PC-3 (cell line): ENCODE measurements at regions not wholly inside any gene's neighbourhood (a gene's known extent, or its start where the extent isn't known, plus 50 kb on each side); places are given as distances from the start of the nearest gene placed in this dataset.

Source experiments
- ATAC-seq: fragments of 200-7000 bp; cut with Tn5 transposase; 2 replicates; pipeline ENCODE4 v1.9.1; 2020; ENCODE audit warnings: mild to moderate bottlenecking, moderate library complexity
- BruUV-seq: library from RNA; stranded (reverse); fragments of 400-500 nt; replicated peaks from 2 replicates; lab custom pipeline; 2021; lab: Mats Ljungman, UMichigan
- CTCF ChIA-PET: fragments of 300-600 bp; sonication (Branson Sonifier 250); formaldehyde crosslinking; loops from one replicate; lab custom pipeline; 2022; ENCODE audit warnings: antibody characterized with exemption; lab: Charles Lee
- POLR2A ChIA-PET: fragments of 300-600 bp; sonication (Branson Sonifier 250); formaldehyde crosslinking; loops from one replicate; lab custom pipeline; 2022; ENCODE audit warnings: antibody characterized with exemption; ENCODE audit not compliant: unreplicated experiment; lab: Charles Lee
- DNase-seq: peaks from one replicate; pipeline ENCODE4 v3.0.0-alpha.2; 2015
- H2AFZ ChIP-seq: fragments of 300-600 bp; sonication (generic); 2 replicates; pipeline ENCODE4 v1.6.0; 2016; ENCODE audit warnings: antibody characterized with exemption, low read length
- H3F3A ChIP-seq: fragments of 300-600 bp; sonication (generic); one replicate; pipeline ENCODE4 v1.6.0; 2017; ENCODE audit warnings: antibody characterized with exemption, low read length, control low read depth, mild to moderate bottlenecking; ENCODE audit not compliant: unreplicated experiment
- H3K27ac ChIP-seq: fragments of 300-600 bp; sonication (generic); 2 replicates; pipeline ENCODE4 v1.5.1; 2016; ENCODE audit warnings: mild to moderate bottlenecking, low read length
- H3K27me3 ChIP-seq: fragments of 300-600 bp; sonication (generic); 2 replicates; pipeline ENCODE4 v1.6.1; 2016; ENCODE audit warnings: low read length, mixed read lengths
- H3K36me3 ChIP-seq: fragments of 300-600 bp; sonication (generic); 2 replicates; pipeline ENCODE4 v1.6.1; 2016; ENCODE audit warnings: low read depth, mixed run types, low read length, mixed read lengths
- H3K4me1 ChIP-seq: fragments of 300-600 bp; sonication (generic); 2 replicates; pipeline ENCODE4 v1.5.1; 2016; ENCODE audit warnings: low read length; ENCODE audit not compliant: insufficient read depth
- H3K4me2 ChIP-seq: fragments of 300-600 bp; sonication (generic); 2 replicates; pipeline ENCODE4 v1.6.0; 2016; ENCODE audit warnings: low read length
- H3K4me3 ChIP-seq: fragments of 300-600 bp; sonication (generic); 2 replicates; pipeline ENCODE4 v1.5.1; 2016; ENCODE audit warnings: mild to moderate bottlenecking, low read length, mixed read lengths
- H3K79me2 ChIP-seq: fragments of 300-600 bp; sonication (generic); 2 replicates; pipeline ENCODE4 v1.6.1; 2017; ENCODE audit warnings: low read length, mixed read lengths
- H3K9ac ChIP-seq: fragments of 300-600 bp; sonication (generic); 2 replicates; pipeline ENCODE4 v1.6.0; 2016; ENCODE audit warnings: mild to moderate bottlenecking, low read length
- H3K9me2 ChIP-seq: fragments of 300-600 bp; sonication (generic); replicated peaks from 2 replicates; pipeline ENCODE4 v1.6.1; 2016; ENCODE audit warnings: mixed run types, low read length, mixed read lengths
- H3K9me3 ChIP-seq: fragments of 300-600 bp; sonication (generic); 2 replicates; pipeline ENCODE4 v1.6.1; 2016; ENCODE audit warnings: low read length, mixed read lengths
- H4K20me1 ChIP-seq: fragments of 300-600 bp; sonication (generic); 2 replicates; pipeline ENCODE4 v1.6.1; 2016; ENCODE audit warnings: low read length, mixed read lengths
- CTCF ChIP-seq: fragments of 300-600 bp; sonication (generic); conservative IDR thresholded peaks from 2 replicates; pipeline ENCODE4 v1.5.1; 2017; ENCODE audit warnings: antibody characterized with exemption, low read depth, mild to moderate bottlenecking, low read length
- EZH2 ChIP-seq: fragments of 300-600 bp; sonication (generic); IDR thresholded peaks from one replicate; pipeline ENCODE4 v1.6.1; 2017; ENCODE audit warnings: antibody characterized with exemption, mild to moderate bottlenecking, low read length; ENCODE audit not compliant: unreplicated experiment
- EZH2phosphoT487 ChIP-seq: fragments of 300-600 bp; sonication (generic); IDR thresholded peaks from 2 replicates; pipeline ENCODE4 v1.6.1; 2018; ENCODE audit warnings: mild to moderate bottlenecking, antibody characterized with exemption, low read length, borderline replicate concordance
- intact Hi-C: fragments of 100-400 bp; cut with micrococcal nuclease; formaldehyde crosslinking; loops from 2 replicates; pipeline ENCODE4 v1.9.0; 2023

DNA sequence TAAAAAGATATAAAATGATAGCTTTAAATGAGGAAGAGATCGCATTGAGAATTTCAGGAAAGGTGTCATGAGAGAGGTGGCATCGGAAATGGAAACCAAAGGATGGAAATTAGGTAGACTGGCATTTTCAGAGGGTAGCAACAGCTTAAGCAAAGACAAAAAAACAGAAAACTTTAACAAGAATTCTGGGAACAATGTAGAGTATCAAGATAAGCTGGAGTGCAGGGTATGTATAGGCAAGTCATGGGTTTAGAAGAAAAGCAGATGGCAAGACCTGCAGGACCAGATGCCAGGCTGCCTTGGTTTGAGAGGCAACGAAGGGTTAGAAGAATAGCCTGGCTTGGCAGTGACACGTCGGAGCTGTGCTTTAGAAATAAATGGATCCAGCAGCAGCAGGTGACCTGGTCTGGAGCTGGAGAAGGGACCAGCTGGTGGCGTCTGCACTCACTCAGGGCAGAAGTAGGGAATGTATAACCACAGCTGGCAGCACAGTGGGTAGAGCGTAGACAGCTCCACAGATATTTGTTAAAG, 149.4 kb upstream of the TIAM1 start:
- H3K4me1 ChIP-seq: no peaks in the 10 kb centered on the region
- H3K9me3 ChIP-seq: no peaks in the 10 kb centered on the region
- H3K79me2 ChIP-seq: no peaks in the 10 kb centered on the region
- ChIA-PET POLR2A (no interaction called here), CTCF (no interaction called here)
- no peaks in the 10 kb centered on the region for H3K9me2 ChIP-seq
- no peaks in the 10 kb centered on the region for H3F3A ChIP-seq
- no peak overlapping the region for H3K9ac ChIP-seq
- no peak for DNase-seq
- H3K36me3 ChIP-seq: no peaks in the 10 kb centered on the region
- intact Hi-C loops: no loop called here
- no peak overlapping the region for H3K27ac ChIP-seq
- ATAC-seq: no peak; the same call in 1 of the 2 replicates
- no peaks in the 10 kb centered on the region for H4K20me1 ChIP-seq
- H2AFZ ChIP-seq: no peak overlapping the region
- no peak overlapping the region for H3K4me2 ChIP-seq
- BruUV-seq: no TSS peak
- no peak overlapping the region for H3K4me3 ChIP-seq
- TF ChIP-seq EZH2phosphoT487 (no peak), EZH2 (no peak), CTCF (no peak)
- H3K27me3 ChIP-seq: no peaks in the 10 kb centered on the region

DNA sequence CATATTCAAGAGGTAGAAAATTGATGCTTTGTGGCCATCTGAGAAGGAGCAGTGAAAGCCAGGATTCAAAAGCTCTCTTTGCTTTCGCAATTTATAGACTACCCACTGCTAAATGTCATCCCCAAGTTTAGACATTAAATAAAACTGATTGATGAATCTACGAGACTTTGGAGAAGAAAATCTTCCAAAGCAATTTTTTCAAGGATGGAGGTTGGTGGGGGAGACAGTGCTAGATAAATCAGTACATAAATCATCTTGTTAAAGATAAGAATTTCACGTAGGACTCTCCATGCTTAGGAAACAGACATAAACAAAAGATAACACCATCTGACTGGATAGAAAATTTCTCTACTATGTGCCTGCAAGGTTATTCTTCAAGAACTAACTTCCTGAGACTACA, 147.6 kb upstream of the TIAM1 start:
- Histone ChIP-seq H3K9me3 (no peaks in the 10 kb centered on the region), H3K9me2 (no peaks in the 10 kb centered on the region), H3K4me2 (no peak overlapping the region), H3K4me3 (no peak overlapping the region), H4K20me1 (no peaks in the 10 kb centered on the region), H3K9ac (no peak overlapping the region), H3K27me3 (no peaks in the 10 kb centered on the region), H3K4me1 (no peaks in the 10 kb centered on the region), H2AFZ (no peak overlapping the region), H3K27ac (no peak overlapping the region), H3F3A (no peaks in the 10 kb centered on the region), H3K36me3 (no peaks in the 10 kb centered on the region), H3K79me2 (no peaks in the 10 kb centered on the region)
- no peak for ATAC-seq
- ChIA-PET CTCF (no interaction called here), POLR2A (no interaction called here)
- intact Hi-C loops: no loop called here
- no peak for DNase-seq
- no TSS peak for BruUV-seq
- TF ChIP-seq CTCF (no peak), EZH2phosphoT487 (no peak), EZH2 (no peak)

GRCh38 chr21:31490443-31490842, 146.4 kb upstream of the TIAM1 start:
- intact Hi-C loops: no loop called here
- Histone ChIP-seq H2AFZ (no peak overlapping the region), H3K4me1 (no peaks in the 10 kb centered on the region), H4K20me1 (no peaks in the 10 kb centered on the region), H3F3A (no peaks in the 10 kb centered on the region), H3K36me3 (no peaks in the 10 kb centered on the region), H3K4me2 (no peak overlapping the region), H3K27ac (no peak overlapping the region), H3K79me2 (no peaks in the 10 kb centered on the region), H3K9me2 (no peaks in the 10 kb centered on the region), H3K27me3 (no peaks in the 10 kb centered on the region), H3K4me3 (no peak overlapping the region), H3K9me3 (no peaks in the 10 kb centered on the region), H3K9ac (no peak overlapping the region)
- DNase-seq (no peak), ATAC-seq (no peak)
- TF ChIP-seq CTCF: no peak
- TF ChIP-seq EZH2: no peak
- no TSS peak for BruUV-seq
- CTCF ChIA-PET: no interaction called here
- POLR2A ChIA-PET: no interaction called here
